ENCODE measurements at regions not wholly inside any gene's neighbourhood (a gene's known extent, or its start where the extent isn't known, plus 50 kb on each side); places are given as distances from the start of the nearest gene placed in this dataset.

DNA sequence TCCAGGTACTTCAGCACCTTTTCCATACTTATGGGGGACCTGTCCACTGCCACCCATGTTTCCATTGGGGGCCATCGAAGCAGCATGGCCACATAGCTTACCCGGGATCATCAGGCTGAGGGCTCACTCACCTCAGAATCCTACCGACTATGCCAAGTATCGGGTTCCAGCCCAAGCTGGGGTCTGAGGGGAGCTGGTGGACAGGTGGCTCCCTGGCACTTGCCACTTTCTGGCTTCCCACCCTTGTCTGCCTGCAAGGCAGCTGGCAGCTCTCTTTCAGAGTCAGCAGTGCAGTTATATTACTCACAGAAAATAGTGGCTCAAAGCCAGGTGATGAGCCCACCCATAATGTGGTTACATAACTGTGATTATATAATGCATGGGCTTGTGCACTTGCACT is 1153.8 kb downstream of the STIM2 start:
- no peak for TF ChIP-seq EZH2 (IDR thresholded peaks at IDR 0.05; ENCODE audit: low read depth)
- TF ChIP-seq, protein P1, sequence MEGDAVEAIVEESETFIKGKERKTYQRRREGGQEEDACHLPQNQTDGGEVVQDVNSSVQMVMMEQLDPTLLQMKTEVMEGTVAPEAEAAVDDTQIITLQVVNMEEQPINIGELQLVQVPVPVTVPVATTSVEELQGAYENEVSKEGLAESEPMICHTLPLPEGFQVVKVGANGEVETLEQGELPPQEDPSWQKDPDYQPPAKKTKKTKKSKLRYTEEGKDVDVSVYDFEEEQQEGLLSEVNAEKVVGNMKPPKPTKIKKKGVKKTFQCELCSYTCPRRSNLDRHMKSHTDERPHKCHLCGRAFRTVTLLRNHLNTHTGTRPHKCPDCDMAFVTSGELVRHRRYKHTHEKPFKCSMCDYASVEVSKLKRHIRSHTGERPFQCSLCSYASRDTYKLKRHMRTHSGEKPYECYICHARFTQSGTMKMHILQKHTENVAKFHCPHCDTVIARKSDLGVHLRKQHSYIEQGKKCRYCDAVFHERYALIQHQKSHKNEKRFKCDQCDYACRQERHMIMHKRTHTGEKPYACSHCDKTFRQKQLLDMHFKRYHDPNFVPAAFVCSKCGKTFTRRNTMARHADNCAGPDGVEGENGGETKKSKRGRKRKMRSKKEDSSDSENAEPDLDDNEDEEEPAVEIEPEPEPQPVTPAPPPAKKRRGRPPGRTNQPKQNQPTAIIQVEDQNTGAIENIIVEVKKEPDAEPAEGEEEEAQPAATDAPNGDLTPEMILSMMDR (conservative IDR thresholded peaks at IDR 0.05): no peak
